AG20443 (cell line): ENCODE measurements at regions not wholly inside any gene's neighbourhood (a gene's known extent, or its start where the extent isn't known, plus 50 kb on each side); places are given as distances from the start of the nearest gene placed in this dataset.
"Not testable (repeated sequence)": the region's sequence is repeated elsewhere in the genome, so short reads cannot be mapped to it uniquely, and the experiment has no call there.

Experiments used
- DNase-seq: peaks from one replicate; pipeline ENCODE4 v3.0.0; 2012; ENCODE audit warnings: low spot score, mixed read lengths

- peak; percentile 68 for DNase-seq
These were observed 144.4 kb downstream of the PTBP2 start for GRCh38 chr1:96865731-96866685.

DNA sequence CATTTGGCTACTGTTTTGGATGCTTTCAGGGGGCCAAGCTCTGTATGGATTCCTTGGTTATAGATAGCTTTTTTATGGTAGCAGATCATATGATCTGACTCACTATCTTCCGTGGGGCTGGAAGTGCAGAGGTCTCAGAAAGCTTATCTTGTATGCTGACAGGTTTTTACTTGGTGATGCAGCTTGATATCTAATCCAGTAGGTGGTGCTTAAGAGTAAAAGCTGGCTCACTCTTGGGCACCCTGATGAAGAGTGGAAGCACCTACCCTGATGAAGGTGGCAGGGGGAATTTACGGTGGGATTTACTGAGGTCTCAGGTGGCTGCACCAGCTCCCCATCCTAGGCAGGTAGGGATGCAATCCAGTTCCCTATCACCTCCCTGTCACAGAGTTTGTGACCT, 151.2 kb downstream of the PTBP2 start:
- DNase-seq: no peak

DNA sequence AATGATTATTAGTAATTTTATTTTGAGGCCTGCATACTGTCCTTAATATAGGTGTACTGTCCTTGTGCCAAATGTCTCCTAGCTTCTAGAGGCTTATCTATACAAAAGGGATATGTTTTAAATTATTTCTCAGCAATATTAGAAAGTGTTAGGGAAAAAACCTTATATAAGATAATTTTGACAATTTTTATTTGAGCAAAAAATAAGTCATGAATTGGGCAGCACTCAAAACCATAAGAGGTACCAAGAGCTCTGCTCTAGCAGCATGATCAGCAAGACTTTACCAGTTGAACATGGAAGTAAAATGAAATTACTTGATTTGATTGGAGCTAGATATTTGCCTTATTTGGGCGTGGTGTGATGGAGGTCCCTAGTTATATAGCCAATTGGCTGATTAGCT, 157.1 kb downstream of the PTBP2 start:
- DNase-seq: no peak

GRCh38 chr1:96880626-96881025, 159.0 kb downstream of the PTBP2 start:
- DNase-seq: no peak

DNA sequence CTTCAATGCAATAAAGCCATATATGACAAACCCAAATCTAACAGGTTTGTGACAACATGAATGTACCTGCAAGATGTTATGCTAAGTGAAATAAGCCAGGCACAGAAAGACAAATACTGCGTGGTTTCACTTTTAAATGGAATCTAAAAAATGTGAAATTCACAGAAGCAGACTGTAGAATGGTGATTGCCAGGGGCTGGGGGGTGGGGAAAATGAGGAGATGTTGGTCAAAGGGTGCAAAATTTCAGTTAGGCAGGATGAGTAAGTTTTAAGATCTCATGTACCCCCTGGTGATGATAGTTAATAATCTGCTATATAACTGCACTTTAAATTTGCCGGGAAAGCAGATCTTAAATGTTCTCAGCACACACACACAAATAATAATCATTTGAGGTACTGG, 160.5 kb downstream of the PTBP2 start:
- no peak for DNase-seq

DNA sequence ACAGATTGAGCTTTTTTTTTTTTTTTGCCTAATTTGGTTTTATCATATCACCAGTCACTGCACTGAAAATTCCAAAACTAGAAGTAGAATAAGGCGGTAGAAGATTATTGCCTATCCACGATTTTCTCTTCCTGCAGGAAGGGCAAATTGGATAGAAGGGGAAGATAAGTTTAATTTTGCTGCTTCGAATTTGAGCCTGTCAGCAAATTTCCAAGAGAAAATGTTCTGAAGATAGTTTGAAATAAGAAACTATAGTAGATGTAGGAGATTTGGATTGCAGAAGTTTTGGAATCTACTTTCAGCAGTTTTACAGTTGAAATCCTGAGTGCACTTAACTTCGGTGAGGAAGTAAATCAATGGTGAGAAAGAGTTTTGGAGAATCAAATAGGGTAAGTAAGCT, 164.9 kb downstream of the PTBP2 start:
- DNase-seq: no peak

- DNase-seq: no peak
These were observed 165.9 kb downstream of the PTBP2 start for GRCh38 chr1:96887501-96887900.

- no peak for DNase-seq
These were observed 180.3 kb downstream of the PTBP2 start for GRCh38 chr1:96901783-96902363.

DNA sequence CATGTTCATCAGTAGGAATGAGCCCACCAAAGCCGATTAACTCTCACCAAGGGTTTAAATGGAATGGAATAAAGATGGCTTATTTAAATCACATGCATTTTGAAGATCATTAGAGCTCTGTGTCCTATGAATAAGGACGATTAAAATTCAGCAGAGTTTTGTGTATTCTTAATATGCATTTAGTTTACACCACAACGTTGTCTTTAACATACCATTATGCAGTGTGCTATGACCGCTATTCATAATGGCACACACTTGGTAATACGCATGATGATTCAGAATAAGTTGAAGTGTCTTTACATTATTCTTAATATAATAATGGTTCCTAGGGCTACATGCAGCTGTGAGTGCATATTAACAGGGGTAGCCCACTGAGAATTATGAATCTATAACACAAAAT, 190.7 kb downstream of the PTBP2 start:
- no peak for DNase-seq

DNA sequence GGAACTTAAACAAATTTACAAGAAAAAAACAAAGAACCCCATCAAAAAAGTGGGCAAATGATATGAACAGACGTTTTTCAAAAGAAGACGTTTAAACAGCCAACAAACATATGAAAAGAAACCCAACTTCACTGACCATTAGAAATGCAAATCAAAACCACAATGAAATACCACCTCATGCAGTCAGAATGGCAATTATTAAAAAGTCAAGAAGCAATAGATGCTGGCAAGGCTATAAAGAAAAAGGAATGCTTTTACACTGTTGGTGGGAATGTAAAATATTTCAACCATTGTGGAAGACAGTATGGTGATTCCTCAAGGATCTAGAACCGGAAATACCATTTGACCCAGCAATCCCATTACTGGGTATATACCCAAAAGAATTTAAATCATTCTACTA, 194.1 kb downstream of the PTBP2 start:
- not testable (repeated sequence) for DNase-seq

DNA sequence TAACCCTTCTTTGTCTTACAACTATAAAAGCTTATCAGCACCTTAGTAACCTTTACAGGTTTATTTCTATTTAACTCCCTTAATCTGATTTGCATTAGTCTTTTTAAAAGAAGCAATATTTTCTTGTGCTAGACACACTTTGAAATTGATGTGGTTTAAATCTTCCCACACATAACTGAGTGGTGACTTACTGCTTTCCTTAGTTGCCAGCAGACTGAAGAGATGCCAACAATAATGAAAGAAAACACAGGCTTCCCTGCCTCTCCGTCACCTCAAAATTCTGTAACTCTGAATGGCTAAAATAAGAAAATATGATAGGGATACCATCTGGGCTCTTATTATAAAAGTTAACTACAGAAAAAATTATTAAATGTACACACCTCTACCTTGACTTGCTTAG, 196.8 kb downstream of the PTBP2 start:
- peak; percentile 63 for DNase-seq

DNA sequence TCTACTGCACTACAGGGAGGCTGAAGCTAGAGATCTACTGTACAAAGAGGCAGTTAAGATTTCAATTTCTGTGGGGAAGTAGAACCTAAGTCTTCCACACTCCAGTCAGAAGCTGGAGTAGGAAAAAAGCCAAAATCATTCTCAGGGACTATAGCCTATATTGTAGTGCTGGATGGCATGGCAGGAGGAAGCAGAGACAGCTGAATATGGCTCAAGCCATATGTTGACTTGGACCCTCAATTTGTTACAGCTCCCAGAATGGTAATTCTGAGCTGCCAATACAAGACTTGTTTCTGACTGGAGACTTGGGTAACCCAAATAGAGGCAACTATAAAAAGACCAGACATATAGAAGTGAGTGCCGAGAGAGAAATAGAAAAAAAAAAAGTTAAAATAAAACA, 200.6 kb downstream of the PTBP2 start:
- no peak for DNase-seq

DNA sequence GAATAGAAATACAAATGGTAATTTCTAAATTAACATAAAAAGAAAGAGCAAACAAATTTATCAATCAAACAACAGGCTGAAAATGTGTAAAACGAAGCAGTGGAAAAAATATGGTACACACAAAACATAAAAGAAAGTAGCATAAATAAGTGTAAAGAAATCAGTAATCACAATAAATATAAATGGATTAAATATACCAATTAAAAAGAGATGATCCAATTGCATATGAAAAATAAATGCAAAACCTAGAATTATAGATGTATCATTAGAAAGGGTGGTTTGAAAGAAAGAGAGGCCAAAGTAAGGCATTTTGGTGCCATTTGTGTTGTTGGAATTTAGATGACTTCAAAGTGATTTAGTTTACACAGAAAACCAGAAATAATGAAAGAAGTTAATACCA, 202.2 kb downstream of the PTBP2 start:
- no peak for DNase-seq

- DNase-seq: no peak
These were observed 204.6 kb downstream of the PTBP2 start for GRCh38 chr1:96926176-96926575.

- DNase-seq: peak; percentile 28
These were observed 205.5 kb downstream of the PTBP2 start for GRCh38 chr1:96927125-96927524.

- DNase-seq: no peak
These were observed 209.6 kb downstream of the PTBP2 start for GRCh38 chr1:96931136-96931535.

- no peak for DNase-seq
These were observed 212.7 kb downstream of the PTBP2 start for GRCh38 chr1:96934282-96934681.

- DNase-seq: no peak
These were observed 223.0 kb downstream of the PTBP2 start for GRCh38 chr1:96944432-96945092.

DNA sequence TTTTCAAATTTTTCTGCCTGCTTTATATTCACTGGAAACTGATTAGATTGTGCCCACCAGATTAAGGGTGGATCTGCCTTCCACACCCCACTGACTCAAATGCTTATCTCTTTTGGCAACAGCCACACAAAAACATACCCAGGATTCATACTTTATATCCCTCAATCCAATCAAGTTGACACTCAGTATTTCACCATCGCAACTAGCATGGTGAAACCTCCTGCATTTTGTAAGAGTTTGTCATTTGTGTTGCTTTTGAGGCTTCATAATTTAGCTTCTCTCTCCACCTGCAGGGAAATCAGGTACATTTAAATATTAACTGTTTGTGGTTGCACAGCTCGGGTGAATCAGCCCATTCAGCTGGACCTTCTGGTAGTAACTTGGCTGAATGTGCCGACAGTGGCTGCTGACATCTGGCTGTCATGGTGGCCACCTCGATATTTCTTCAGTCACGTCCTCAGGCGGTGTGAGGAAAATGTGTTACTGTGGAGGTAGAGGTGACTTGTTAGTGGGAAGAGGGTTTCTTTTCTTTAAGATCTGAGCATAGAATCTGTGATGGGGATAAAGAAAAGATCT, 224.0 kb downstream of the PTBP2 start:
- no peak for DNase-seq

GRCh38 chr1:96955307-96956012, 233.9 kb downstream of the PTBP2 start:
- DNase-seq: no peak

DNA sequence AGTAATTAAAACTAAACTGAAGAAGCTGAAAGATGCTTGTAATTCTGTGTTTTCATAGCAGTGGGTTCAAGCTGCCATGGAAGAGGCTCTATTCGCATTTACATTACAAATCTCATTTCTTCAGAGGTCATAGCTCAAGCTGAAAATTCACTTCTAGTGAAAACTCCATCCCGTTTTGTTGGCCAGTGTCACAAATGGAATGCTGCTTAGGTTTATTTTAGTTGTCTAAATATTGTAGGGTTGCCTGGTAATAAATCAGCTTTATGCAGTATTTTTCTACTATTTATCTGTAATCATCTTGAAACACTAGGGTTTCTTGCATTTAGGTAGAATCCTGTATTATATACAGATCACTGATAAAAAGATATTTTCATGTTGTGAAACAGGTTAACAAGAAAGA, 240.6 kb downstream of the PTBP2 start:
- no peak for DNase-seq

GRCh38 chr1:96962751-96963211, 241.2 kb downstream of the PTBP2 start:
- peak; percentile 13 for DNase-seq
